Activated CD4-positive, alpha-beta T cell treated with anti-CD3 and anti-CD28 coated beads, Interleukin-2, amount 50 U/mL, for 48 hours (primary cell): ENCODE measurements at regions not wholly inside any gene's neighbourhood (a gene's known extent, or its start where the extent isn't known, plus 50 kb on each side); places are given as distances from the start of the nearest gene placed in this dataset.

Experiments
- DNase-seq, 2 experiments: peaks; one replicate each; pipeline ENCODE4 v3.0.0-alpha.2; 2020

- DNase-seq: no peak
Observed at GRCh38 chr13:84686458-84686857, 804.2 kb upstream of the SLITRK1 start.

- DNase-seq: no peak
Observed at GRCh38 chr13:84684804-84685203, 802.5 kb upstream of the SLITRK1 start.

- no peak for DNase-seq
Observed at GRCh38 chr13:84684048-84684662, 801.9 kb upstream of the SLITRK1 start.

- DNase-seq: no peak
Observed at GRCh38 chr13:84683448-84683847, 801.2 kb upstream of the SLITRK1 start.

- no peak for DNase-seq
Observed at GRCh38 chr13:84677836-84678235, 795.6 kb upstream of the SLITRK1 start.

- no peak for DNase-seq
Observed at GRCh38 chr13:84672616-84673015, 790.3 kb upstream of the SLITRK1 start.

- DNase-seq: no peak
Observed at GRCh38 chr13:84670245-84670644, 788.0 kb upstream of the SLITRK1 start.

GRCh38 chr13:84668637-84669036 lies 786.4 kb upstream of the SLITRK1 start:
- DNase-seq: no peak

- no peak for DNase-seq
Observed at GRCh38 chr13:84662491-84662890, 780.2 kb upstream of the SLITRK1 start.

GRCh38 chr13:84661718-84662117 lies 779.4 kb upstream of the SLITRK1 start:
- no peak for DNase-seq

- no peak for DNase-seq
Observed at GRCh38 chr13:84659359-84659661, 777.0 kb upstream of the SLITRK1 start.

GRCh38 chr13:84658491-84659358 lies 776.5 kb upstream of the SLITRK1 start:
- no peak for DNase-seq

- DNase-seq: no peak
Observed at GRCh38 chr13:84655677-84656076, 773.4 kb upstream of the SLITRK1 start.

- DNase-seq: no peak
Observed at GRCh38 chr13:84654654-84655275, 772.5 kb upstream of the SLITRK1 start.

GRCh38 chr13:84653915-84654534 lies 771.8 kb upstream of the SLITRK1 start:
- DNase-seq: no peak

GRCh38 chr13:84651705-84652104 lies 769.4 kb upstream of the SLITRK1 start:
- DNase-seq: no peak

- no peak for DNase-seq
Observed at GRCh38 chr13:84651288-84651687, 769.0 kb upstream of the SLITRK1 start.

- no peak for DNase-seq
Observed at GRCh38 chr13:84649853-84650252, 767.6 kb upstream of the SLITRK1 start.

- no peak for DNase-seq
Observed at GRCh38 chr13:84648069-84648640, 765.9 kb upstream of the SLITRK1 start.

GRCh38 chr13:84646957-84647356 lies 764.7 kb upstream of the SLITRK1 start:
- no peak for DNase-seq

- no peak for DNase-seq
Observed at GRCh38 chr13:84645196-84646012, 763.1 kb upstream of the SLITRK1 start.

- DNase-seq: no peak
Observed at GRCh38 chr13:84641491-84641890, 759.2 kb upstream of the SLITRK1 start.
